GM12875 (cell line): ENCODE measurements at regions not wholly inside any gene's neighbourhood (a gene's known extent, or its start where the extent isn't known, plus 50 kb on each side); places are given as distances from the start of the nearest gene placed in this dataset.

Source experiments
- H3K4me3 ChIP-seq: one replicate; pipeline ENCODE4 v1.5.1; 2011; ENCODE audit warnings: low read depth, low read length, control low read depth
- CTCF ChIP-seq: IDR thresholded peaks from 2 replicates; pipeline ENCODE4 v1.5.1; 2011; ENCODE audit warnings: low read depth, mild to moderate bottlenecking, control low read depth, inconsistent platforms, low read length, moderate library complexity, borderline replicate concordance; ENCODE audit not compliant: insufficient read depth

DNA sequence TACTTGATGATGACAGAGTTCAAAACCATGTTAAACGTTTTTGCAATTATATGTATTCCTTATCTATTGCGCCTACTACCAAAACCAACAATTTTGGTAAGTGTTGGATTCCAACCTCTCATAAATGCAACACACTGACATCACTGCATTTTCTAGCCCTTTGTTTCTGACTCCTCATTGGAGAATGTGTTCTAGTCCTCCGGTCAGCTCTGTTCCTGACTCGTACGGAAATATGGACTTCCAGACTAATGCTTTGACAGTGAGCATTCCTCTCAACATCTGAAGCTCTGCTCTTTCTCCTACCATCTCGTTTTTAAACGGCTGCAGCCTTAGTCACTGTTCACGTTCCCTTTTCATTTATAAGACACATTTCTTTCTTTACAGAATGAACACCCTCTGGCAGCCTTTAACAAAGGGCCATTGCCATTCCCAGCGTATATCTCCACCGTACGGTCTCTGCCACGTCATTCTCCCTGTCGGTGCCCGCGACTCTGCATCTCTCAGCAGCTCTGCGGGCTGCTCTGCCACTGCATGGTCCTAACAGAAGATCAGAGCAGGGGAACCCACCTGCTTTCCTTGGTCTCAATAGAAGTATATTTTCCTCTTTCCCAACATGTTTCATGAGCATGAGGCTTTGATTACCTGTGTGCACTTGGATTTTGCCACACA is 103.0 kb upstream of the SYNDIG1 start:
- H3K4me3 ChIP-seq, result no peak overlapping the region
- TF ChIP-seq CTCF, result no peak

- H3K4me3 ChIP-seq, result no peak overlapping the region
- no peak for TF ChIP-seq CTCF
These were observed 103.8 kb upstream of the SYNDIG1 start for GRCh38 chr20:24365670-24366069.

GRCh38 chr20:24364482-24364881 is 104.9 kb upstream of the SYNDIG1 start:
- H3K4me3 ChIP-seq, result no peak overlapping the region
- TF ChIP-seq CTCF, result no peak

DNA sequence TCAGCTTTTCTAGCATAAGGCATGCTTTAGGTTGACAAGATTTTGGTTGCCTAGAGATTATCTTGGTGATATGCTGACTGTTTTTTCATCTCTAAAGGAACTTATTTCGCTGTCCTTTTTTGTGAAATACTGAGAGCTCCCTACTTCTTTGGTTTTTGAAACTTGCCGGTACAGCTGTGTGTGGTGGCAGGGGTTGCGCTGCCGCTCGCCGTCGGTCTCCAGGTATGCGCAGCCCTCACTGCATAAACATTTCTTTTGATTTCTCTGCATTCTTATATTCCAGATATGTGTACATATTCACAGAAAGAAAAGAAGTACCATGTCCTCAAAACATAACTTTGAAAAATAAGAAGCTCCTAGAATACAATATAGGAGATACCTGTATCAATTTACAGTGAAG is 106.4 kb upstream of the SYNDIG1 start:
- no peak for TF ChIP-seq CTCF
- H3K4me3 ChIP-seq, result no peak overlapping the region

DNA sequence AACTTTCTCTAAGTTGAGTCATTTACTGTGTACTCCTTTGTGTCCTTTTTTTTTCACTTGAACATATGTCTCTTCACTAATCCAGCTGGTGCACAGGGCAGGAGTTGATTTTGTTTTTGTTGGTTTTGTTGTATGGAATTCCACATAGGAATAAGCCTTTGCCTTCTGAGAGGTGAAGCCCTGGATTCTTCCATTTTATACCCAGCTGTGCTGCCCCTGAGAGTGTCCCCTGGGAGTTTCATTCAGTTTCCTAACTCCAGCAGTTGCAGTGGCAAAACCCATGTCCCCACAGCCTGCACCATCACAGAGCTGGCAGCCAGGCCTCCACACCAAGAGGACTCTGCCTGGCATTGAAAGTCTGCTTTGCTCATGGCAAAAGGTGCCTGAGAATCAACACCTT is 107.3 kb upstream of the SYNDIG1 start:
- H3K4me3 ChIP-seq, result no peak overlapping the region
- TF ChIP-seq CTCF, result no peak

DNA sequence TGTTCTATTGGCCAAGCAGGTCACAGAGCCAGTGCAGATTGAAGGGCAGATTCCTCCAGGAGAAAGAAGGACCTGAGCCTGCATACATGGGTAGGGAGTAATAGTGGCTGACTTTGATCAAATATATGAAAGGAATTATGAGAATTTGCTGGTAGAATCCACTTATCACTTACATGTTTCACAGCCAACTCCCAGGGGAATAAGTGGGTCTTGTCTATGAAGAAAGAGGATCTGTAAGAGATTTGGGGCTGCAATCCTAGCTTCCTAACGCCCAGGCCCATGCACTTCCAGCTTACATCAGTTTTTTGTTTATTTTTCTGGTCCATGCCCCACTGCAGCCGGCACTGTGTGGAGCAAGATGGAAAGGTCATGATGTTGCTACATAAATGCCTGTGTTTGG is 107.9 kb upstream of the SYNDIG1 start:
- no peak overlapping the region for H3K4me3 ChIP-seq
- TF ChIP-seq CTCF, result no peak

DNA sequence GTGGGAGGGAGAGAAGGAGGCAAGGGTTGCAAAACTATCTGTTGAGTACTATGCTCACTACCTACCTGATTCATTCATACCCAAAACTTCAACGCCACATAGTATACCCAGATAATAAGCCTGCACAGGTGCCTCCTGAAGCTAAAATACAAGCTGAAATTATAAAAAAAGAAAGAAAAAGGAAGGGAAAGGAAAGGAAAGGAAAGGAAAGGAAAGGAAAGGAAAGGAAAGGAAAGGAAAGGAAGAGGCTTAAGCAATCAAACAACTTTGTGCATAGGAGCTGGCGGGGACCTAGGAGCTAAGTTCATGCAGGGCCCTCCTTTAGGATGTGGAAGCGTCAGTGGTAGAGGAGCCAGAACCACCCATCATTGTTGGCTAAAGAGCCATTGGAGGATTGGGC is 108.9 kb upstream of the SYNDIG1 start:
- TF ChIP-seq CTCF, result no peak
- no peak overlapping the region for H3K4me3 ChIP-seq
